Spleen (tissue), 11 donors: ENCODE measurements at regions not wholly inside any gene's neighbourhood (a gene's known extent, or its start where the extent isn't known, plus 50 kb on each side); places are given as distances from the start of the nearest gene placed in this dataset.
A peak's percentile ranks its signal among the peaks of the same experiment; 100 is the strongest.
"Not testable (repeated sequence)": the region's sequence is repeated elsewhere in the genome, so short reads cannot be mapped to it uniquely, and the experiment has no call there.

ENCODE experiments used
- DNase-seq: peaks from one replicate; pipeline ENCODE4 v3.0.0-alpha.2; 2020
- H3K27ac ChIP-seq, 8 donors: fragments of 200-600 bp; sonication (generic) in 7 of 8; 1 replicate in 4 of 8; 2 replicates in 4 of 8; pipeline versions ENCODE4 v1.5.0 to v1.8.0; 2016 to 2021; ENCODE audit warnings: inconsistent platforms in 4 of 8, mild to moderate bottlenecking in 4 of 8, moderate library complexity in 1 of 8
- H3K27me3 ChIP-seq, 7 donors: fragments of 200-600 bp; sonication (generic) in 6 of 7; replicated peaks in 1 of 7; 1 replicate in 4 of 7; 2 replicates in 3 of 7; pipeline versions ENCODE4 v1.5.0 to v1.8.0; 2016 to 2021; ENCODE audit warnings: inconsistent platforms in 3 of 7, mild to moderate bottlenecking in 1 of 7
- H3K36me3 ChIP-seq, 6 donors: fragments of 200-600 bp; sonication (generic) in 5 of 6; 1 replicate in 4 of 6; 2 replicates in 2 of 6; pipeline versions ENCODE4 v1.5.0 to v1.8.0; 2016 to 2021; ENCODE audit warnings: inconsistent platforms in 2 of 6
- H3K4me1 ChIP-seq, 6 donors: fragments of 200-600 bp; sonication (generic) in 5 of 6; 1 replicate in 3 of 6; 2 replicates in 3 of 6; pipeline versions ENCODE4 v1.5.0 to v1.8.0; 2016 to 2021; ENCODE audit warnings: inconsistent platforms in 3 of 6
- H3K4me3 ChIP-seq, 8 donors: fragments of 200-600 bp; sonication (generic) in 7 of 8; 1 replicate in 4 of 8; 2 replicates in 4 of 8; pipeline versions ENCODE4 v1.5.0 to v1.8.0; 2016 to 2021; ENCODE audit warnings: inconsistent platforms in 4 of 8, mild to moderate bottlenecking in 4 of 8, moderate library complexity in 2 of 8
- H3K9me3 ChIP-seq, 8 donors: fragments of 200-600 bp; sonication (generic) in 7 of 8; 1 replicate in 4 of 8; 2 replicates in 4 of 8; pipeline versions ENCODE4 v1.5.0 to v1.8.0; 2016 to 2021; ENCODE audit warnings: inconsistent platforms in 4 of 8
- CTCF ChIP-seq, 11 experiments: fragments of 200-600 bp in 7 of 11; fragments of 450-650 bp in 4 of 11; sonication (generic) in 4 of 11; IDR thresholded peaks in 8 of 11; conservative IDR thresholded peaks in 3 of 11; 1 replicate in 7 of 11; 2 replicates in 4 of 11; pipeline versions ENCODE4 v1.4.0 to v1.8.0; 2016 to 2021; ENCODE audit warnings: antibody characterized with exemption in 11 of 11, inconsistent platforms in 4 of 11, mild to moderate bottlenecking in 1 of 11
- POLR2A ChIP-seq, 3 donors: fragments of 450-650 bp; IDR thresholded peaks; one replicate each; pipeline ENCODE4 v1.5.1; 2017; ENCODE audit warnings: antibody characterized with exemption in 3 of 3, mild to moderate bottlenecking in 1 of 3
- POLR2AphosphoS5 ChIP-seq, 3 donors: sonication (generic); formaldehyde crosslinking; IDR thresholded peaks; one replicate each; pipeline ENCODE4 v1.5.1; 2017; ENCODE audit warnings: antibody characterized with exemption in 3 of 3
- WGBS, 5 donors: extraction: QIAGEN DNeasy Blood & Tissue Kit in 3 of 5; methylation state at CpG; one replicate each; pipeline versions ENCODE4 v1.1.5 to v1.1.7; 2013 to 2018; 5-methylcytosine and 5-hydroxymethylcytosine counted together
- intact Hi-C: fragments of 100-400 bp; cut with DNase I; formaldehyde crosslinking; loops from one replicate; pipeline ENCODE4 v1.15.0; 2023; ENCODE audit warnings: low total_unique reads
- donor health status: healthy with polysubstance abuse.
- donor health status: DM: no; HTN: no; CAD: no; lungs with moderate emphysema.
- donor health status: DM: no; HTN: no; CAD: no.
- donor health status: Bipolar disorder and iron deficiency.
- donor health status: healthy.
- donor health status: DM: no; HTN: no; CAD: no.
- donor health status: DM: yes; HTN: yes; CAD: no.

GRCh38 chr1:4177425-4178150 is 277.5 kb upstream of the C1orf174 start:
- intact Hi-C loops: no loop called here
- TF ChIP-seq POLR2AphosphoS5 (IDR thresholded peaks at IDR 0.05) (no peak), POLR2A (IDR thresholded peaks at IDR 0.05) (no peak)
- DNase-seq: peak; percentile 40
- 67 to 83% (median 74%) methylated on average over 21 of the region's 21 CpGs for WGBS, 5 donors
- no peaks in the 10 kb centered on the region for H3K9me3 ChIP-seq
- H3K4me1 ChIP-seq: no peaks in the 10 kb centered on the region
- no peak overlapping the region for H3K27ac ChIP-seq
- peaks cover 0 to 21% (median 0%) of the 10 kb centered on the region in 7 donors for H3K27me3 ChIP-seq
- H3K4me3 ChIP-seq: no peak overlapping the region
- no peaks in the 10 kb centered on the region for H3K36me3 ChIP-seq

GRCh38 chr1:4178501-4179113 is 278.5 kb upstream of the C1orf174 start:
- no peaks in the 10 kb centered on the region for H3K9me3 ChIP-seq
- H3K36me3 ChIP-seq: no peaks in the 10 kb centered on the region
- 73 to 88% (median 83%) methylated on average over 11 of the region's 11 CpGs for WGBS, 5 donors
- H3K27me3 ChIP-seq: peaks cover 0 to 11% (median 0%) of the 10 kb centered on the region in 7 donors
- H3K4me3 ChIP-seq: no peak overlapping the region
- no peak for TF ChIP-seq POLR2AphosphoS5 (IDR thresholded peaks at IDR 0.05)
- TF ChIP-seq POLR2A (IDR thresholded peaks at IDR 0.05): no peak
- no peak for TF ChIP-seq CTCF (IDR thresholded peaks at IDR 0.05 in 8 of 11, conservative IDR thresholded peaks at IDR 0.05 in 3 of 11)
- H3K27ac ChIP-seq: no peak overlapping the region
- DNase-seq: peak; percentile 23
- intact Hi-C loops: no loop called here
- H3K4me1 ChIP-seq: no peaks in the 10 kb centered on the region

- WGBS, 5 donors: 60 to 77% (median 75%) methylated on average over 7 of the region's 7 CpGs
- no peaks in the 10 kb centered on the region for H3K9me3 ChIP-seq
- intact Hi-C loops: no loop called here
- H3K4me1 ChIP-seq: no peaks in the 10 kb centered on the region
- no peaks in the 10 kb centered on the region for H3K27me3 ChIP-seq
- no peak overlapping the region for H3K4me3 ChIP-seq
- DNase-seq: no peak
- TF ChIP-seq CTCF (IDR thresholded peaks at IDR 0.05 in 8 of 11, conservative IDR thresholded peaks at IDR 0.05 in 3 of 11) (no peak), POLR2A (IDR thresholded peaks at IDR 0.05) (no peak), POLR2AphosphoS5 (IDR thresholded peaks at IDR 0.05) (no peak)
- no peak overlapping the region for H3K27ac ChIP-seq
- H3K36me3 ChIP-seq: no peaks in the 10 kb centered on the region
These were observed 280.1 kb upstream of the C1orf174 start for GRCh38 chr1:4179914-4180735.

GRCh38 chr1:4186486-4186885 is 286.4 kb upstream of the C1orf174 start:
- H3K9me3 ChIP-seq: peaks cover 0 to 14% (median 8%) of the 10 kb centered on the region in 8 donors
- intact Hi-C loops, H3K4me3 ChIP-seq, H3K4me1 ChIP-seq, H3K36me3 ChIP-seq, H3K27me3 ChIP-seq, H3K27ac ChIP-seq, DNase-seq: not testable (repeated sequence)
- 84 to 90% (median 85%) methylated on average over 2 of the region's 2 CpGs for WGBS, 5 donors

- no peak for TF ChIP-seq POLR2A (IDR thresholded peaks at IDR 0.05)
- TF ChIP-seq POLR2AphosphoS5 (IDR thresholded peaks at IDR 0.05): no peak
- no peak for TF ChIP-seq CTCF (IDR thresholded peaks at IDR 0.05 in 8 of 11, conservative IDR thresholded peaks at IDR 0.05 in 3 of 11)
- Histone ChIP-seq H3K9me3 (peaks cover 0 to 60% (median 44%) of the 10 kb centered on the region in 8 donors), H3K4me3 (no peak overlapping the region), H3K4me1 (no peaks in the 10 kb centered on the region), H3K36me3 (no peaks in the 10 kb centered on the region), H3K27ac (no peak overlapping the region), H3K27me3 (peaks cover 0 to 6% (median 0%) of the 10 kb centered on the region in 7 donors)
- DNase-seq: no peak
- intact Hi-C loops: no loop called here
These were observed 303.4 kb upstream of the C1orf174 start for GRCh38 chr1:4203501-4203900.
